ENCODE measurements at regions not wholly inside any gene's neighbourhood (a gene's known extent, or its start where the extent isn't known, plus 50 kb on each side); places are given as distances from the start of the nearest gene placed in this dataset.

DNA sequence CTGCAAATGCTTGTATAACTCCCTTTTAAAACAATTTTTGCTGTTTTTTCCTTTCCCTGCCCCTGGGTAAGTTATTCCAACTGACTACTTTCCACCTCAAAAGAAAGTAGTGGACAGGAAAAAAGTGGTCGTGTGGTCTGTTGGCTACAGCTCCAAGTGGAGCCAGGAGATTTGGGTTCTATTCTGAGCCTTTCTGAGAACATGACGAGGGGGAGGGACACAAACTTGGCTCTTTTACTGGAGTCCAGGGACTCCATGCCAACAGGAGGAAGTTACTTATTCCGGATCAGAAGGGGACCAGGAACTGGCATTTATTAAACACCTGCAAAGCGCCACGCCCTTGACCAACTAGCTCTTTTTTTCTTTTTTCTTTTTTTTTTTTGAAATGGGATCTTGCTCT, 79.0 kb upstream of the CAPZB start (continued):
- TF ChIP-seq, protein P1, sequence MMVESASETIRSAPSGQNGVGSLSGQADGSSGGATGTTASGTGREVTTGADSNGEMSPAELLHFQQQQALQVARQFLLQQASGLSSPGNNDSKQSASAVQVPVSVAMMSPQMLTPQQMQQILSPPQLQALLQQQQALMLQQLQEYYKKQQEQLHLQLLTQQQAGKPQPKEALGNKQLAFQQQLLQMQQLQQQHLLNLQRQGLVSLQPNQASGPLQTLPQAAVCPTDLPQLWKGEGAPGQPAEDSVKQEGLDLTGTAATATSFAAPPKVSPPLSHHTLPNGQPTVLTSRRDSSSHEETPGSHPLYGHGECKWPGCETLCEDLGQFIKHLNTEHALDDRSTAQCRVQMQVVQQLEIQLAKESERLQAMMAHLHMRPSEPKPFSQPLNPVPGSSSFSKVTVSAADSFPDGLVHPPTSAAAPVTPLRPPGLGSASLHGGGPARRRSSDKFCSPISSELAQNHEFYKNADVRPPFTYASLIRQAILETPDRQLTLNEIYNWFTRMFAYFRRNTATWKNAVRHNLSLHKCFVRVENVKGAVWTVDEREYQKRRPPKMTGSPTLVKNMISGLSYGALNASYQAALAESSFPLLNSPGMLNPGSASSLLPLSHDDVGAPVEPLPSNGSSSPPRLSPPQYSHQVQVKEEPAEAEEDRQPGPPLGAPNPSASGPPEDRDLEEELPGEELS (CRISPR knock-in tag; IDR thresholded peaks at IDR 0.05) = no peak
- TF ChIP-seq GZF1 (CRISPR knock-in tag; IDR thresholded peaks at IDR 0.05) = no peak

DNA sequence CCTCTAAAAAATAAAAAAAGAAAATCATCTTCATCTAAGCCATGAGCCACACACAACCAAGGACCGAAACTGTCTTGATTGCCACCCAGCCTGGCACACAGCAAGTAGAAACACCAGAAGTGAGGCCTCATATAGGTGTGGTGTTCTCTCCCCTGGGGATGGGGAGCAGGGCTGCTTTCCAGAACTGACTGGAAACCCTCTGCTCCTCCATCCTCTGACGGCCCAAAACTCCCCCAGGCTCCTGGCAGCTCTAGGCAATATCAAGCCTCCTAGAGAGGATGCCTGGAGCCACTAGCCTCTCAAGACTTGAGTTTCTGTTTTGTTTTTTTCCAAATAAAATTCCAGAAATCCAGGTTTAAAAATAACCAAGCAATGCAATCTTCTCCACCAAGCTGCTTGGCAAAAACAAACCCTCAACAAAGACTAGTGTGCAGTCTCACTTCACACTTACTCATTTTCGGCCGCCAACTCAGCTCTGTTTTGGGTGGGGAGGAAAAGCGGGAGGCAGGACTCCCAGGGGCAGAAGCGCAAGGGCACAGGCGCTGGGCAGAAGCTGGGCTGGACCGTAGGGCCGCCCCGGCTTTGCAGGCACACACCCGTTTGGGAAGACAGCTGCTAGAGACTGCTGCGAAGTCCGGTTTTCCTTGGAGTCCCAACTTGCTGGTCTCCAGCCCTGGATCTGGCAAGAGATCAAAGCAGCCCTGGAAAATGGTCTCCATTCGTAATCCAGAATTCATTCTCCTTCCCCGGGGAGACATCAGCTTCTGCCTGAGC, 78.2 kb upstream of the CAPZB start:
- ATAC-seq (no peak), FAIRE-seq (no peak), DNase-seq (ENCODE audit: low spot score) (no peak)
- POLR2A ChIA-PET = no interaction called here
- no TSS peak for BruUV-seq (replicated peaks)
- intact Hi-C loops (cut with micrococcal nuclease; ENCODE audit: unreplicated experiment) (no loop called here), in situ Hi-C loops (cut with HindIII; ENCODE audit: extremely low pct_ligation_motif_present, low pct_unique_long_range_greater_than_20kb) (no loop called here)
- 31% methylated on average over 15 of the region's 15 CpGs for WGBS (ENCODE audit: low lambda C conversion rate)
- Histone ChIP-seq H2AFZ (ENCODE audit: low read length) (no peak overlapping the region), H3K79me2 (ENCODE audit: insufficient read depth, low read length) (no peaks in the 10 kb centered on the region), H3K36me3 (replicated peaks in 1 of 2; ENCODE audit: control insufficient read depth in 1 of 2, insufficient read depth in 2 of 2, low read length in 2 of 2) (no peaks in the 10 kb centered on the region), H3K27ac (ENCODE audit: extremely low read length, insufficient read depth, low read length) (no peak overlapping the region), H3K9ac (ENCODE audit: insufficient read depth, low read depth, low read length) (no peak overlapping the region), H3K4me3 (replicated peaks in 1 of 3; ENCODE audit: insufficient read depth in 1 of 3, low read depth in 2 of 3, low read length in 3 of 3) (no peak overlapping the region; a peak in 1 of 6 replicates), H4K20me1 (ENCODE audit: insufficient read depth, low read length) (no peaks in the 10 kb centered on the region), H3K27me3 (ENCODE audit: control insufficient read depth in 1 of 2, insufficient read depth in 2 of 2, low read length in 2 of 2) (peaks cover 1 to 23% of the 10 kb centered on the region in 2 experiments; a peak in 4 of 5 replicates), H3K4me2 (ENCODE audit: low read depth, low read length) (peak overlapping the region; percentile 9; the same call in 1 of the 2 replicates), H3K4me1 (ENCODE audit: insufficient read depth, low read length) (no peaks in the 10 kb centered on the region), H3K9me3 (ENCODE audit: low read length) (no peaks in the 10 kb centered on the region)
- CTCF ChIA-PET (ENCODE audit: low intra/inter-chr PET ratio, low total read pairs) = no interaction called here
- TF ChIP-seq KDM1A (CRISPR knock-in tag; IDR thresholded peaks at IDR 0.05) = no peak
- no peak for TF ChIP-seq KLF15 (CRISPR knock-in tag; IDR thresholded peaks at IDR 0.05; ENCODE audit: borderline replicate concordance)
- TF ChIP-seq, protein P2, sequence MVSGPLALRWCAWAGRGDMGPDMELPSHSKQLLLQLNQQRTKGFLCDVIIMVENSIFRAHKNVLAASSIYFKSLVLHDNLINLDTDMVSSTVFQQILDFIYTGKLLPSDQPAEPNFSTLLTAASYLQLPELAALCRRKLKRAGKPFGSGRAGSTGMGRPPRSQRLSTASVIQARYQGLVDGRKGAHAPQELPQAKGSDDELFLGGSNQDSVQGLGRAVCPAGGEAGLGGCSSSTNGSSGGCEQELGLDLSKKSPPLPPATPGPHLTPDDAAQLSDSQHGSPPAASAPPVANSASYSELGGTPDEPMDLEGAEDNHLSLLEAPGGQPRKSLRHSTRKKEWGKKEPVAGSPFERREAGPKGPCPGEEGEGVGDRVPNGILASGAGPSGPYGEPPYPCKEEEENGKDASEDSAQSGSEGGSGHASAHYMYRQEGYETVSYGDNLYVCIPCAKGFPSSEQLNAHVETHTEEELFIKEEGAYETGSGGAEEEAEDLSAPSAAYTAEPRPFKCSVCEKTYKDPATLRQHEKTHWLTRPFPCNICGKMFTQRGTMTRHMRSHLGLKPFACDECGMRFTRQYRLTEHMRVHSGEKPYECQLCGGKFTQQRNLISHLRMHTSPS (CRISPR knock-in tag; IDR thresholded peaks at IDR 0.05; ENCODE audit: low read depth) = no peak
- no peak for TF ChIP-seq FOXK1 (CRISPR knock-in tag; IDR thresholded peaks at IDR 0.05; ENCODE audit: borderline replicate concordance, low read depth)
- TF ChIP-seq, protein P3, sequence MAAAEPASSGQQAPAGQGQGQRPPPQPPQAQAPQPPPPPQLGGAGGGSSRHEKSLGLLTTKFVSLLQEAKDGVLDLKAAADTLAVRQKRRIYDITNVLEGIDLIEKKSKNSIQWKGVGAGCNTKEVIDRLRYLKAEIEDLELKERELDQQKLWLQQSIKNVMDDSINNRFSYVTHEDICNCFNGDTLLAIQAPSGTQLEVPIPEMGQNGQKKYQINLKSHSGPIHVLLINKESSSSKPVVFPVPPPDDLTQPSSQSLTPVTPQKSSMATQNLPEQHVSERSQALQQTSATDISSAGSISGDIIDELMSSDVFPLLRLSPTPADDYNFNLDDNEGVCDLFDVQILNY (CRISPR knock-in tag; conservative IDR thresholded peaks at IDR 0.05) = no peak
- TF ChIP-seq, protein P4, sequence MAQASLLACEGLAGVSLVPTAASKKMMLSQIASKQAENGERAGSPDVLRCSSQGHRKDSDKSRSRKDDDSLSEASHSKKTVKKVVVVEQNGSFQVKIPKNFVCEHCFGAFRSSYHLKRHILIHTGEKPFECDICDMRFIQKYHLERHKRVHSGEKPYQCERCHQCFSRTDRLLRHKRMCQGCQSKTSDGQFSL (CRISPR knock-in tag; IDR thresholded peaks at IDR 0.05) = no peak
- no peak for TF ChIP-seq RBFOX2 (IDR thresholded peaks at IDR 0.05; ENCODE audit: low read depth, low read length)
- TF ChIP-seq HCFC1 (IDR thresholded peaks at IDR 0.05; ENCODE audit: low read depth, low read length) = no peak
- TF ChIP-seq SP5 (CRISPR knock-in tag; IDR thresholded peaks at IDR 0.05; ENCODE audit: borderline replicate concordance, low read depth) = no peak
- no peak for TF ChIP-seq ZNF296 (CRISPR knock-in tag; conservative IDR thresholded peaks at IDR 0.05)
- TF ChIP-seq, protein P5, sequence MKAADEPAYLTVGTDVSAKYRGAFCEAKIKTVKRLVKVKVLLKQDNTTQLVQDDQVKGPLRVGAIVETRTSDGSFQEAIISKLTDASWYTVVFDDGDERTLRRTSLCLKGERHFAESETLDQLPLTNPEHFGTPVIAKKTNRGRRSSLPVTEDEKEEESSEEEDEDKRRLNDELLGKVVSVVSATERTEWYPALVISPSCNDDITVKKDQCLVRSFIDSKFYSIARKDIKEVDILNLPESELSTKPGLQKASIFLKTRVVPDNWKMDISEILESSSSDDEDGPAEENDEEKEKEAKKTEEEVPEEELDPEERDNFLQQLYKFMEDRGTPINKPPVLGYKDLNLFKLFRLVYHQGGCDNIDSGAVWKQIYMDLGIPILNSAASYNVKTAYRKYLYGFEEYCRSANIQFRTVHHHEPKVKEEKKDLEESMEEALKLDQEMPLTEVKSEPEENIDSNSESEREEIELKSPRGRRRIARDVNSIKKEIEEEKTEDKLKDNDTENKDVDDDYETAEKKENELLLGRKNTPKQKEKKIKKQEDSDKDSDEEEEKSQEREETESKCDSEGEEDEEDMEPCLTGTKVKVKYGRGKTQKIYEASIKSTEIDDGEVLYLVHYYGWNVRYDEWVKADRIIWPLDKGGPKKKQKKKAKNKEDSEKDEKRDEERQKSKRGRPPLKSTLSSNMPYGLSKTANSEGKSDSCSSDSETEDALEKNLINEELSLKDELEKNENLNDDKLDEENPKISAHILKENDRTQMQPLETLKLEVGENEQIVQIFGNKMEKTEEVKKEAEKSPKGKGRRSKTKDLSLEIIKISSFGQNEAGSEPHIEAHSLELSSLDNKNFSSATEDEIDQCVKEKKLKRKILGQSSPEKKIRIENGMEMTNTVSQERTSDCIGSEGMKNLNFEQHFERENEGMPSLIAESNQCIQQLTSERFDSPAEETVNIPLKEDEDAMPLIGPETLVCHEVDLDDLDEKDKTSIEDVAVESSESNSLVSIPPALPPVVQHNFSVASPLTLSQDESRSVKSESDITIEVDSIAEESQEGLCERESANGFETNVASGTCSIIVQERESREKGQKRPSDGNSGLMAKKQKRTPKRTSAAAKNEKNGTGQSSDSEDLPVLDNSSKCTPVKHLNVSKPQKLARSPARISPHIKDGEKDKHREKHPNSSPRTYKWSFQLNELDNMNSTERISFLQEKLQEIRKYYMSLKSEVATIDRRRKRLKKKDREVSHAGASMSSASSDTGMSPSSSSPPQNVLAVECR (CRISPR knock-in tag; IDR thresholded peaks at IDR 0.05; ENCODE audit: borderline replicate concordance) = no peak
